ENCODE measurements at regions not wholly inside any gene's neighbourhood (a gene's known extent, or its start where the extent isn't known, plus 50 kb on each side); places are given as distances from the start of the nearest gene placed in this dataset.
A peak's percentile ranks its signal among the peaks of the same experiment; 100 is the strongest.

GRCh38 chr15:61299075-61299763 lies 70.1 kb upstream of the RORA start:
- WGBS, 2 donors: 63 to 75% methylated on average over 4 of the region's 4 CpGs
- peaks cover 0 to 3% (median 0%) of the 10 kb centered on the region in 11 donors for H3K9me3 ChIP-seq
- ATAC-seq (peak in 3 of 8 donors; percentile 24 to 75 (median 67)), DNase-seq (no peak)
- H3K4me3 ChIP-seq: no peak overlapping the region
- intact Hi-C loops (cut with DNase I): no loop called here
- no peaks in the 10 kb centered on the region for H3K36me3 ChIP-seq
- TF ChIP-seq, protein P1, sequence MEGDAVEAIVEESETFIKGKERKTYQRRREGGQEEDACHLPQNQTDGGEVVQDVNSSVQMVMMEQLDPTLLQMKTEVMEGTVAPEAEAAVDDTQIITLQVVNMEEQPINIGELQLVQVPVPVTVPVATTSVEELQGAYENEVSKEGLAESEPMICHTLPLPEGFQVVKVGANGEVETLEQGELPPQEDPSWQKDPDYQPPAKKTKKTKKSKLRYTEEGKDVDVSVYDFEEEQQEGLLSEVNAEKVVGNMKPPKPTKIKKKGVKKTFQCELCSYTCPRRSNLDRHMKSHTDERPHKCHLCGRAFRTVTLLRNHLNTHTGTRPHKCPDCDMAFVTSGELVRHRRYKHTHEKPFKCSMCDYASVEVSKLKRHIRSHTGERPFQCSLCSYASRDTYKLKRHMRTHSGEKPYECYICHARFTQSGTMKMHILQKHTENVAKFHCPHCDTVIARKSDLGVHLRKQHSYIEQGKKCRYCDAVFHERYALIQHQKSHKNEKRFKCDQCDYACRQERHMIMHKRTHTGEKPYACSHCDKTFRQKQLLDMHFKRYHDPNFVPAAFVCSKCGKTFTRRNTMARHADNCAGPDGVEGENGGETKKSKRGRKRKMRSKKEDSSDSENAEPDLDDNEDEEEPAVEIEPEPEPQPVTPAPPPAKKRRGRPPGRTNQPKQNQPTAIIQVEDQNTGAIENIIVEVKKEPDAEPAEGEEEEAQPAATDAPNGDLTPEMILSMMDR (IDR thresholded peaks at IDR 0.05): no peak
- H3K27me3 ChIP-seq: peaks cover 0 to 3% (median 0%) of the 10 kb centered on the region in 7 donors
- H3K4me1 ChIP-seq: no peaks in the 10 kb centered on the region
- no peak overlapping the region for H3K27ac ChIP-seq

DNA sequence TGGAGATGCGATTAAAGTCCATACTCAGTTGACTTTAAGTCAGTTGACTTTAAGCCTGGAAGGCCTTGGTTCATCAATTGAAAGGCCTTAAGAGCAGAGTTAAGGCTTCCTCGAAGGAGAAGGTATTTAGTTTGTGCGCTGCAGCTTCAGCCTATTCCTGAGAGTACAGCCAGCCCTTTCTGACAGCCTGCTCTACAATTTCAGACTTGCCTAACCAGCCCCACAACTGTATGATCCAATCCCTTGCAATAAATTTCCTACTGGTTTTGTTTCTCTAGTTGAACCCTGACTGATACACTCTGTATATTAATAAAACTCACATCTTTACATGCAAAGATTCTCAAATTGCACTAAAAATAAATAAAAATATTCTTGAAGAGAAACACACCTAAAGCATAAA lies 66.1 kb upstream of the RORA start:
- H3K36me3 ChIP-seq: no peaks in the 10 kb centered on the region
- no peak overlapping the region for H3K4me3 ChIP-seq
- no peaks in the 10 kb centered on the region for H3K4me1 ChIP-seq
- no peaks in the 10 kb centered on the region for H3K9me3 ChIP-seq
- ATAC-seq (no peak), DNase-seq (no peak)
- intact Hi-C loops (cut with DNase I): no loop called here
- H3K27ac ChIP-seq: no peak overlapping the region
- TF ChIP-seq, protein P1 (IDR thresholded peaks at IDR 0.05): no peak
- H3K27me3 ChIP-seq: peaks cover 0 to 3% (median 0%) of the 10 kb centered on the region in 7 donors
- 85 to 88% methylated on average over 3 of the region's 3 CpGs for WGBS, 2 donors

DNA sequence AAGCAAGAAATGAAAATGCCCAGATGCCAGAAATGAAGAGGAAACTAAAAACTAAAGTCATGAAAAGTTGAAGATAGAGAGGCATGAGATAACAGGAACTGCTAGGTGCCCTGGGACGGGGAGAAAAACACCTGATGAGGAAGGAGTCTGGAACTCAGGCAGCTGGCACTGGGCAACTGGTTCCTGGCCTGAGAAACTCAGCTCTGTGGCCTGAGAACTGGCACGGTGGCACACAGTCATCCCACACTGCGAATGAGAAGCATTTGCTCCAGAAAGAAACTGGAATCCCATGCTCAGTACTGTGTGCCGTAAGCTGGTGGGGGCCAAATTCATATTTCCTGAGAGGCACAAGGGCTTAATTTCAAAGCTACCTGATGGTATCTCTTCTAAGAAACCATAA lies 53.6 kb upstream of the RORA start:
- intact Hi-C loops (cut with DNase I): loop anchor here in 1 of 10 donors (10.0 kb wide), 1 partner anchor 62 kb away; no protein-coding TSS in a partner anchor
- ATAC-seq (no peak), DNase-seq (no peak)
- H3K4me1 ChIP-seq: no peaks in the 10 kb centered on the region
- no peaks in the 10 kb centered on the region for H3K36me3 ChIP-seq
- peaks cover 0 to 29% (median 5%) of the 10 kb centered on the region in 7 donors for H3K27me3 ChIP-seq
- TF ChIP-seq, protein P1 (IDR thresholded peaks at IDR 0.05): no peak
- WGBS, 2 donors: 77 to 81% methylated on average over 4 of the region's 4 CpGs
- H3K27ac ChIP-seq: no peak overlapping the region
- no peak overlapping the region for H3K4me3 ChIP-seq
- peaks cover 0 to 11% (median 0%) of the 10 kb centered on the region in 11 donors for H3K9me3 ChIP-seq

GRCh38 chr15:61281328-61281727 lies 52.2 kb upstream of the RORA start:
- TF ChIP-seq, protein P1 (IDR thresholded peaks at IDR 0.05): no peak
- peaks cover 0 to 11% (median 0%) of the 10 kb centered on the region in 11 donors for H3K9me3 ChIP-seq
- DNase-seq (no peak), ATAC-seq (no peak)
- no peaks in the 10 kb centered on the region for H3K36me3 ChIP-seq
- H3K27me3 ChIP-seq: peaks cover 0 to 29% (median 5%) of the 10 kb centered on the region in 7 donors
- WGBS, 2 donors: 72 to 83% methylated on average over 1 of the region's 1 CpG
- intact Hi-C loops (cut with DNase I): loop anchor here in 1 of 10 donors (10.0 kb wide), 1 partner anchor 63 kb away; no protein-coding TSS in a partner anchor
- no peak overlapping the region for H3K27ac ChIP-seq
- peaks cover 0 to 5% (median 0%) of the 10 kb centered on the region in 9 donors for H3K4me1 ChIP-seq
- H3K4me3 ChIP-seq: no peak overlapping the region

All from heart right ventricle (tissue), 16 donors.